SK-N-SH (cell line): ENCODE measurements at regions not wholly inside any gene's neighbourhood (a gene's known extent, or its start where the extent isn't known, plus 50 kb on each side); places are given as distances from the start of the nearest gene placed in this dataset.
A peak's percentile ranks its signal among the peaks of the same experiment; 100 is the strongest.

Source experiments
- CTCF ChIA-PET: fragments of 300-600, 350-600 bp; formaldehyde crosslinking; extraction: SDS; loops from one replicate; lab custom pipeline; 2021; lab: Yijun Ruan, JAX
- POLR2A ChIA-PET: fragments of 350-600 bp; sonication (Branson Sonifier 250); formaldehyde crosslinking; extraction: SDS; loops from one replicate; lab custom pipeline; 2020; ENCODE audit warnings: antibody characterized with exemption, inconsistent platforms; lab: Yijun Ruan, JAX
- DNase-seq: peaks from one replicate; pipeline ENCODE4 v3.0.0; 2012
- H2AFZ ChIP-seq: fragments of 200-600 bp; sonication (generic); 2 replicates; pipeline ENCODE4 v1.8.1; 2016; ENCODE audit warnings: antibody characterized with exemption, mild to moderate bottlenecking, low read depth
- H3F3A ChIP-seq: fragments of 200-600 bp; sonication (generic); replicated peaks from 2 replicates; pipeline ENCODE3; 2016; ENCODE audit warnings: antibody characterized with exemption, mild to moderate bottlenecking; ENCODE audit not compliant: insufficient read depth
- H3K27ac ChIP-seq, 2 experiments: fragments of 200-500 bp in 1 of 2; fragments of 200-600 bp in 1 of 2; sonication (Bioruptor generic) in 1 of 2; sonication (generic), shearing (Covaris generic) in 1 of 2; 2 replicates each; pipeline versions ENCODE4 v1.5.1 to v1.6.1; 2014 to 2016; ENCODE audit warnings: low read depth in 2 of 2, inconsistent platforms in 1 of 2, low read length in 1 of 2, mild to moderate bottlenecking in 1 of 2, mixed read lengths in 1 of 2
- H3K27me3 ChIP-seq: fragments of 200-600 bp; sonication (generic), shearing (Covaris generic); 2 replicates; pipeline ENCODE4 v1.6.1; 2016; ENCODE audit warnings: mixed run types; ENCODE audit not compliant: insufficient read depth
- H3K36me3 ChIP-seq, 2 experiments: fragments of 200-500 bp in 1 of 2; fragments of 200-600 bp in 1 of 2; sonication (Bioruptor generic) in 1 of 2; sonication (generic) in 1 of 2; replicated peaks in 1 of 2; 2 replicates each; pipeline versions ENCODE3 to v1.5.1; 2014 to 2016; ENCODE audit warnings: low read length in 1 of 2, mild to moderate bottlenecking in 1 of 2; ENCODE audit not compliant: insufficient read depth in 2 of 2, control insufficient read depth in 1 of 2
- H3K4me1 ChIP-seq, 2 experiments: fragments of 200-500 bp in 1 of 2; fragments of 200-600 bp in 1 of 2; sonication (Bioruptor generic) in 1 of 2; sonication (generic), shearing (Covaris generic) in 1 of 2; 2 replicates each; pipeline versions ENCODE4 v1.5.1 to v1.6.1; 2014 to 2016; ENCODE audit warnings: low read depth in 1 of 2, low read length in 1 of 2, mixed run types in 1 of 2; ENCODE audit not compliant: insufficient read depth in 2 of 2, control insufficient read depth in 1 of 2
- H3K4me2 ChIP-seq: fragments of 200-600 bp; sonication (generic), shearing (Covaris generic); 2 replicates; pipeline ENCODE4 v1.6.1; 2017; ENCODE audit warnings: mixed run types
- H3K4me3 ChIP-seq, 2 experiments: fragments of 200-500 bp in 1 of 2; fragments of 200-600 bp in 1 of 2; sonication (Bioruptor generic) in 1 of 2; sonication (generic), shearing (Covaris generic) in 1 of 2; 2 replicates each; pipeline versions ENCODE4 v1.5.1 to v1.8.1; 2014 to 2016; ENCODE audit warnings: low read depth in 2 of 2, inconsistent platforms in 1 of 2, low read length in 1 of 2, mild to moderate bottlenecking in 1 of 2, mixed read lengths in 1 of 2, moderate library complexity in 1 of 2
- H3K79me2 ChIP-seq: fragments of 200-600 bp; sonication (generic); 2 replicates; pipeline ENCODE4 v1.8.1; 2017; ENCODE audit warnings: mild to moderate bottlenecking; ENCODE audit not compliant: insufficient read depth
- H3K9ac ChIP-seq: fragments of 200-600 bp; sonication (generic); 2 replicates; pipeline ENCODE4 v1.6.1; 2017; ENCODE audit warnings: mixed run types
- H3K9me2 ChIP-seq: fragments of 200-600 bp; sonication (generic); 2 replicates; pipeline ENCODE4 v1.6.1; 2017; ENCODE audit warnings: mixed run types
- H3K9me3 ChIP-seq: fragments of 200-600 bp; sonication (generic); 2 replicates; pipeline ENCODE4 v1.6.1; 2017; ENCODE audit warnings: mixed run types, mild to moderate bottlenecking, moderate library complexity
- H4K20me1 ChIP-seq: fragments of 200-600 bp; sonication (generic); 2 replicates; pipeline ENCODE4 v1.6.1; 2017; ENCODE audit warnings: mild to moderate bottlenecking, mixed run types; ENCODE audit not compliant: insufficient read depth
- CHD2 ChIP-seq: fragments of 150-350 bp; IDR thresholded peaks from 2 replicates; pipeline ENCODE4 v1.6.1; 2018; ENCODE audit warnings: low read length; ENCODE audit not compliant: partially characterized antibody
- ELF1 ChIP-seq: IDR thresholded peaks from 2 replicates; pipeline ENCODE4 v1.4.0; 2012
- EP300 ChIP-seq, 2 experiments: IDR thresholded peaks; 2 replicates each; pipeline versions ENCODE4 v1.4.0 to v1.6.1; 2012; ENCODE audit warnings: borderline replicate concordance in 1 of 2, low read depth in 1 of 2, low read length in 1 of 2
- FOSL2 ChIP-seq: IDR thresholded peaks from 2 replicates; pipeline ENCODE4 v1.4.0; 2012; ENCODE audit warnings: low read depth, mild to moderate bottlenecking, moderate library complexity, borderline replicate concordance
- FOXJ3 ChIP-seq: sonication (generic); formaldehyde crosslinking; IDR thresholded peaks from 2 replicates; pipeline ENCODE4 v1.5.1; 2020; ENCODE audit warnings: mild to moderate bottlenecking, missing genetic modification reagents
- FOXM1 ChIP-seq: IDR thresholded peaks from 2 replicates; pipeline ENCODE4 v1.4.0; 2012; ENCODE audit warnings: low read depth, mild to moderate bottlenecking
- JUND ChIP-seq: IDR thresholded peaks from 2 replicates; pipeline ENCODE4 v1.4.0; 2012
- MXI1 ChIP-seq: IDR thresholded peaks from 2 replicates; pipeline ENCODE4 v1.6.1; 2012; ENCODE audit warnings: mild to moderate bottlenecking, low read depth, low read length, improper control_type of control experiment
- NRF1 ChIP-seq: IDR thresholded peaks from 2 replicates; pipeline ENCODE4 v1.6.1; 2012; ENCODE audit warnings: low read depth, mild to moderate bottlenecking, low read length
- PBX3 ChIP-seq: IDR thresholded peaks from 2 replicates; pipeline ENCODE4; 2012
- POLR2AphosphoS5 ChIP-seq: IDR thresholded peaks from 2 replicates; pipeline ENCODE4 v1.6.1; 2012; ENCODE audit warnings: low read depth, low read length
- RAD21 ChIP-seq: IDR thresholded peaks from 2 replicates; pipeline ENCODE4 v1.6.1; 2012; ENCODE audit warnings: mild to moderate bottlenecking, low read length
- RXRA ChIP-seq: IDR thresholded peaks from 2 replicates; pipeline ENCODE4 v1.4.0; 2012; ENCODE audit warnings: low read depth, mild to moderate bottlenecking, borderline replicate concordance
- SMC3 ChIP-seq: IDR thresholded peaks from 2 replicates; pipeline ENCODE4 v1.6.1; 2012; ENCODE audit warnings: low read depth, low read length, improper control_type of control experiment
- TCF12 ChIP-seq: IDR thresholded peaks from 2 replicates; pipeline ENCODE4 v1.4.0; 2012
- USF2 ChIP-seq: fragments of 150-350 bp; IDR thresholded peaks from 2 replicates; pipeline ENCODE4 v1.6.1; 2017; ENCODE audit warnings: antibody characterized with exemption, low read length, low read depth, borderline replicate concordance
- ZBTB33 ChIP-seq: IDR thresholded peaks from 2 replicates; pipeline ENCODE4 v1.4.0; 2012; ENCODE audit warnings: low read depth, borderline replicate concordance
- WGBS: methylation state at CpG from one replicate; pipeline ENCODE4 v1.1.6; 2017; ENCODE audit warnings: low lambda C conversion rate; 5-methylcytosine and 5-hydroxymethylcytosine counted together
- TF ChIP-seq, protein P1 (sequence below): fragments of 200-600 bp; sonication (generic); IDR thresholded peaks from 2 replicates; pipeline ENCODE4 v1.6.1; 2017; ENCODE audit warnings: antibody characterized with exemption, mild to moderate bottlenecking, moderate library complexity

DNA sequence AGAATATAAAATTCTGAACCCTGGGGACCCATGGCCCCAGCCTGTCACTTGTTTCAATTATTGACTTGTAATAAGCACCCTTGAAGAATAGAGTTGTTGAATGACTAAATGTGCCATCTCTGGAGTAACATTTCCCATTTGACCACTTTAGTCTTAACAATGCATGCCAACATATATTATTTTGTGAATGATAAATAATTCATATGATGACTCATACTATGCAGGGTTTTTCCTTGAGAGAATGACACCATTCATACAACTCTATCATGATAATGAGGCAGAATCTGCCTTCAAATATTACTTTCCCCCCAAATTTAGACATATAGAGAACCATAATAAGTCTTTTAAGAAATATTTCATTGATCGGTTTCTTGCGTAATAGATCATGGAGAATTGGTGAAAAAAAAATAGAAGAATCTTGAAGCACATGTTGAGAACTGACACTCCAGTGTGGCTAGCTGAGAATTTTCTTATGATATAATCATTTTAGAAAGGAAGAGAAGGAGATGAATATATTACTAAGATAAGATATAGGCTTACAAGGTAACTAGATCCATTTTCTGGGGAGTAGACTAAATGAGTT, 404.5 kb downstream of the GRXCR1 start:
- Histone ChIP-seq H3K27ac (no peak overlapping the region), H3K79me2 (no peaks in the 10 kb centered on the region), H3K9ac (no peak overlapping the region), H3K36me3 (no peaks in the 10 kb centered on the region), H2AFZ (no peak overlapping the region), H3K9me2 (no peaks in the 10 kb centered on the region), H4K20me1 (no peaks in the 10 kb centered on the region), H3K9me3 (no peaks in the 10 kb centered on the region), H3K4me3 (no peak overlapping the region), H3K4me2 (no peak overlapping the region), H3F3A (no peaks in the 10 kb centered on the region), H3K4me1 (no peaks in the 10 kb centered on the region), H3K27me3 (no peaks in the 10 kb centered on the region)
- POLR2A ChIA-PET: no interaction called here
- TF ChIP-seq FOXJ3 (no peak), RXRA (no peak), TCF12 (no peak), FOXM1 (no peak), EP300 (IDR thresholded peaks at IDR 0.05; ENCODE audit: borderline replicate concordance in 1 of 2, low read depth in 1 of 2, low read length in 1 of 2) (no peak), NRF1 (no peak), JUND (peak; percentile 27; the same call in 1 of the 2 replicates), MXI1 (no peak), PBX3 (0 out of 2 replicates have a peak, but pooled peaks have one; percentile 22), FOSL2 (0 out of 2 replicates have a peak, but pooled peaks have one; percentile 7)
- TF ChIP-seq, protein P1, sequence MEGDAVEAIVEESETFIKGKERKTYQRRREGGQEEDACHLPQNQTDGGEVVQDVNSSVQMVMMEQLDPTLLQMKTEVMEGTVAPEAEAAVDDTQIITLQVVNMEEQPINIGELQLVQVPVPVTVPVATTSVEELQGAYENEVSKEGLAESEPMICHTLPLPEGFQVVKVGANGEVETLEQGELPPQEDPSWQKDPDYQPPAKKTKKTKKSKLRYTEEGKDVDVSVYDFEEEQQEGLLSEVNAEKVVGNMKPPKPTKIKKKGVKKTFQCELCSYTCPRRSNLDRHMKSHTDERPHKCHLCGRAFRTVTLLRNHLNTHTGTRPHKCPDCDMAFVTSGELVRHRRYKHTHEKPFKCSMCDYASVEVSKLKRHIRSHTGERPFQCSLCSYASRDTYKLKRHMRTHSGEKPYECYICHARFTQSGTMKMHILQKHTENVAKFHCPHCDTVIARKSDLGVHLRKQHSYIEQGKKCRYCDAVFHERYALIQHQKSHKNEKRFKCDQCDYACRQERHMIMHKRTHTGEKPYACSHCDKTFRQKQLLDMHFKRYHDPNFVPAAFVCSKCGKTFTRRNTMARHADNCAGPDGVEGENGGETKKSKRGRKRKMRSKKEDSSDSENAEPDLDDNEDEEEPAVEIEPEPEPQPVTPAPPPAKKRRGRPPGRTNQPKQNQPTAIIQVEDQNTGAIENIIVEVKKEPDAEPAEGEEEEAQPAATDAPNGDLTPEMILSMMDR: no peak
- CTCF ChIA-PET: no interaction called here
- 98% methylated on average over 2 of the region's 2 CpGs for WGBS
- no peak for DNase-seq

GRCh38 chr4:43316813-43317212, 424.3 kb downstream of the GRXCR1 start:
- Histone ChIP-seq H3K9me3 (no peaks in the 10 kb centered on the region), H3K9ac (no peak overlapping the region), H3F3A (no peaks in the 10 kb centered on the region), H3K27me3 (no peaks in the 10 kb centered on the region), H3K4me2 (no peak overlapping the region), H2AFZ (peak overlapping the region; percentile 47; the same call in 1 of the 2 replicates), H3K36me3 (no peaks in the 10 kb centered on the region), H3K27ac (no peak overlapping the region), H3K79me2 (no peaks in the 10 kb centered on the region), H3K4me3 (no peak overlapping the region), H3K9me2 (no peaks in the 10 kb centered on the region), H4K20me1 (no peaks in the 10 kb centered on the region), H3K4me1 (no peaks in the 10 kb centered on the region)
- ChIA-PET POLR2A (no interaction called here), CTCF (interaction anchor here (1.0 kb wide), 1 partner anchor 13 kb away, joined by 4 read pairs; no protein-coding TSS in a partner anchor)
- DNase-seq: no peak
- TF ChIP-seq USF2: no peak
- TF ChIP-seq ELF1: no peak
- TF ChIP-seq RAD21: no peak
- TF ChIP-seq POLR2AphosphoS5: no peak
- no peak for TF ChIP-seq EP300 (IDR thresholded peaks at IDR 0.05; ENCODE audit: borderline replicate concordance in 1 of 2, low read depth in 1 of 2, low read length in 1 of 2)
- no peak for TF ChIP-seq SMC3
- TF ChIP-seq ZBTB33: no peak
- TF ChIP-seq CHD2: no peak
- TF ChIP-seq PBX3: no peak
- WGBS: 0% methylated on average over 1 of the region's 1 CpG
